Progenitor cell of endocrine pancreas (in vitro differentiated cells): ENCODE measurements at regions not wholly inside any gene's neighbourhood (a gene's known extent, or its start where the extent isn't known, plus 50 kb on each side); places are given as distances from the start of the nearest gene placed in this dataset.

Experiments used
- DNase-seq: peaks from one replicate; pipeline ENCODE4 v3.0.0; 2021; ENCODE audit warnings: low spot score; ENCODE audit not compliant: unreplicated experiment
- H3K27ac Mint-ChIP-seq: 2 replicates; pipeline ENCODE4 v1.8.0; 2021; ENCODE audit warnings: mild to moderate bottlenecking, moderate library complexity, mixed read lengths
- H3K27me3 Mint-ChIP-seq: 2 replicates; pipeline ENCODE4 v1.8.0; 2021; ENCODE audit warnings: mixed read lengths
- H3K36me3 Mint-ChIP-seq: 2 replicates; pipeline ENCODE4 v1.8.0; 2022; ENCODE audit warnings: mixed read lengths; ENCODE audit not compliant: insufficient read depth
- H3K4me1 Mint-ChIP-seq: 2 replicates; pipeline ENCODE4 v1.8.0; 2021; ENCODE audit warnings: low read depth, mixed read lengths
- H3K4me3 Mint-ChIP-seq: 2 replicates; pipeline ENCODE4 v1.8.0; 2021; ENCODE audit warnings: low read depth, mild to moderate bottlenecking, moderate library complexity, mixed read lengths
- H3K9me3 Mint-ChIP-seq: 2 replicates; pipeline ENCODE4 v1.8.0; 2021; ENCODE audit warnings: low read depth, mixed read lengths
- TF ChIP-seq, protein P1 (sequence below): fragments of 200-600 bp; sonication (generic); IDR thresholded peaks from one replicate; pipeline ENCODE4 v1.5.0; 2021; ENCODE audit warnings: antibody characterized with exemption, mild to moderate bottlenecking; ENCODE audit not compliant: unreplicated experiment

DNA sequence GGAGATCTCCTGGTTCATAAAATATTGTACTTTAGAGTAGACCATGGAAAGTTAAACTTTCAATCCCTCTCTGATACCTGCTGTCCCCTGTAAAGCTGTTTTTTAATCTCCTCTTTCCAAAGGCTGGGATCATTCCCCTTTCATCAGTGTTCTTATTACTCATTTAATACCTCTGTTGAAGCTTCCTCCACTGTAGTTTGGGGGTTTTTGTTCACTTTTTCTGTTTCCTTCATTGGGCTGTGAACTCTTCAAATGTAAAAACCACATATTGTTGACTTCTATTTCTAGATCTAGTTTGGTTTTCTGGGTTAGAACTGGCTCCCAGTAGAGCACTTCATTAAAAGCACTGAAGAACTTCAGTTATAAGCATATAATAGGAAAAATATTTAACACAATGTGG, 598.1 kb downstream of the RNF144A start:
- Mint-ChIP-seq H3K27me3 (peaks cover 9% of the 10 kb centered on the region), H3K4me3 (no peak overlapping the region), H3K4me1 (no peaks in the 10 kb centered on the region), H3K9me3 (no peaks in the 10 kb centered on the region), H3K36me3 (no peaks in the 10 kb centered on the region), H3K27ac (no peak overlapping the region)
- TF ChIP-seq, protein P1, sequence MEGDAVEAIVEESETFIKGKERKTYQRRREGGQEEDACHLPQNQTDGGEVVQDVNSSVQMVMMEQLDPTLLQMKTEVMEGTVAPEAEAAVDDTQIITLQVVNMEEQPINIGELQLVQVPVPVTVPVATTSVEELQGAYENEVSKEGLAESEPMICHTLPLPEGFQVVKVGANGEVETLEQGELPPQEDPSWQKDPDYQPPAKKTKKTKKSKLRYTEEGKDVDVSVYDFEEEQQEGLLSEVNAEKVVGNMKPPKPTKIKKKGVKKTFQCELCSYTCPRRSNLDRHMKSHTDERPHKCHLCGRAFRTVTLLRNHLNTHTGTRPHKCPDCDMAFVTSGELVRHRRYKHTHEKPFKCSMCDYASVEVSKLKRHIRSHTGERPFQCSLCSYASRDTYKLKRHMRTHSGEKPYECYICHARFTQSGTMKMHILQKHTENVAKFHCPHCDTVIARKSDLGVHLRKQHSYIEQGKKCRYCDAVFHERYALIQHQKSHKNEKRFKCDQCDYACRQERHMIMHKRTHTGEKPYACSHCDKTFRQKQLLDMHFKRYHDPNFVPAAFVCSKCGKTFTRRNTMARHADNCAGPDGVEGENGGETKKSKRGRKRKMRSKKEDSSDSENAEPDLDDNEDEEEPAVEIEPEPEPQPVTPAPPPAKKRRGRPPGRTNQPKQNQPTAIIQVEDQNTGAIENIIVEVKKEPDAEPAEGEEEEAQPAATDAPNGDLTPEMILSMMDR, result no peak
- no peak for DNase-seq

DNA sequence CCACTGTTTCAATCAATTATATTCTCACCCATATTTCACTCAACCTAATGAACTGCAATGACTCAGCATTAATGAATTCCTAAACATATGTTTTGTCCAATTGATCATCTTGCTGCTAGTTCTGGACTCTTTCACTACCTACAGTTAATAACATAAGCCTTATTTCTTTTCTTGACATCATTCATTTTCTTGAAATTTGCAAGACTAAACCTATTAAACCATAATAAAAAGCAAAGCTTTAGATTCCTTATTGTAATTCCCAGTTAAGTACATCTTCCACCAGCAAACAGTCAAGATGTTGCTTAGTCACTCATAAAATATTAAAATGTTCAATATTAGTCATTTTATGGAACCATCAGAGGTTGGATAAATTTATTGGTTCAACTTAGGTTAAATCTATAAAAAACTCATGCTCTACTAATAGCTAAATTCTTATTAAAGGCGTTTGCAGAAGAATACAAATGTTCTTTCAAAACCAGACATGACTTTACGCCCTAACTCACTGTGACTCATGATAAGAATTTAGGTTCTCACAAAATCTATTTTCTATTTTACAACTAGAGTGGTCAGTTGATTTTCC, 599.4 kb downstream of the RNF144A start:
- H3K27ac Mint-ChIP-seq, result no peak overlapping the region
- no peak overlapping the region for H3K4me3 Mint-ChIP-seq
- H3K27me3 Mint-ChIP-seq, result peaks cover 19% of the 10 kb centered on the region
- H3K9me3 Mint-ChIP-seq, result no peaks in the 10 kb centered on the region
- TF ChIP-seq, protein P1, result no peak
- H3K36me3 Mint-ChIP-seq, result no peaks in the 10 kb centered on the region
- DNase-seq, result no peak
- H3K4me1 Mint-ChIP-seq, result no peaks in the 10 kb centered on the region

- Mint-ChIP-seq H3K27ac (no peak overlapping the region), H3K9me3 (no peaks in the 10 kb centered on the region), H3K36me3 (no peaks in the 10 kb centered on the region), H3K27me3 (peaks cover 19% of the 10 kb centered on the region), H3K4me3 (no peak overlapping the region), H3K4me1 (no peaks in the 10 kb centered on the region)
- TF ChIP-seq, protein P1, result no peak
- DNase-seq, result no peak
Measured at GRCh38 chr2:7517088-7517487, 599.9 kb downstream of the RNF144A start.

- DNase-seq, result no peak
- TF ChIP-seq, protein P1, result no peak
- Mint-ChIP-seq H3K27ac (no peak overlapping the region), H3K27me3 (peaks cover 22% of the 10 kb centered on the region), H3K9me3 (no peaks in the 10 kb centered on the region), H3K4me1 (no peaks in the 10 kb centered on the region), H3K4me3 (no peak overlapping the region), H3K36me3 (no peaks in the 10 kb centered on the region)
Measured at GRCh38 chr2:7517851-7518250, 600.6 kb downstream of the RNF144A start.

DNA sequence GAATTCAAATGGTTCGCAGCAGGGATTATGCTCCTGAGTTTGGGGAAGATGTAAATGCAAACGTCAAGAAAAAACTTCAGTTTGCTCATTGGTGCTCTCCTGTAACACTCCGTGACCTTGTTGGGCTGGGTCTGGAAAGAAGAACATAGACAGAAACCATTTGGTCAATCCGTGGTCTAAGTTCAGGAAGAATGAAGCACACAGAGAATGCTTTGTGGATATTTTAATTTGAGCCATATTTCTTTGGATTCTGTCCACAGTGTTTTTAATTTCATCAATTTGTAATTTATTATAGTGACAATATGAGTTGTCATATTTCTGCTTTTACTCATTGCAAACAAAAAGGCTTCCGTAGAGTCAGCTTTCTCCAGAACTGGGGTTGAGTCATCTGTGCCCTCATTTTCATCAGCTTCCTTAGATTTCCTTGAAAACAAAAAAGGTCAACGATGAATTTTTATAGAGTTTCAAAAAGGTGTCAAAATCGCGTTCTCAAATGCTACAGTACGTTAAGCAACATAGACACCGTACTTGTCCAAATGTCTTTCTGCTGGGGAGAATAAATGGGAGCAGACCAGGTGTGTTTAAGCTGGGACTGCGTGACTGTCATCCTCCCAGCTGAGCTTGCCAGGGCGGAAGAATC, 606.4 kb downstream of the RNF144A start:
- no peak overlapping the region for H3K4me3 Mint-ChIP-seq
- no peak overlapping the region for H3K27ac Mint-ChIP-seq
- H3K27me3 Mint-ChIP-seq, result peaks cover 24% of the 10 kb centered on the region
- no peaks in the 10 kb centered on the region for H3K4me1 Mint-ChIP-seq
- no peaks in the 10 kb centered on the region for H3K36me3 Mint-ChIP-seq
- DNase-seq, result no peak
- TF ChIP-seq, protein P1, result no peak
- H3K9me3 Mint-ChIP-seq, result peaks cover under 1% of the 10 kb centered on the region
